RWPE2 (cell line): ENCODE measurements at regions not wholly inside any gene's neighbourhood (a gene's known extent, or its start where the extent isn't known, plus 50 kb on each side); places are given as distances from the start of the nearest gene placed in this dataset.
"Not testable (repeated sequence)": the region's sequence is repeated elsewhere in the genome, so short reads cannot be mapped to it uniquely, and the experiment has no call there.

Experiments used
- ATAC-seq: fragments of 200-7000 bp; cut with Tn5 transposase; 3 replicates; pipeline ENCODE4 v1.9.1; 2021; ENCODE audit warnings: low read depth
- DNase-seq: peaks from one replicate; pipeline ENCODE4 v3.0.0-alpha.2; 2020; ENCODE audit warnings: low spot score
- H3K27ac ChIP-seq: fragments of 450-650 bp; 2 replicates; pipeline ENCODE4 v1.5.1; 2017; ENCODE audit warnings: mild to moderate bottlenecking; ENCODE audit not compliant: poor library complexity, severe bottlenecking
- H3K27me3 ChIP-seq: fragments of 250-450 bp; sonication (Bioruptor Pico); 2 replicates; pipeline ENCODE4 v1.5.1; 2021; ENCODE audit warnings: mild to moderate bottlenecking, moderate library complexity; ENCODE audit not compliant: insufficient read depth, poor library complexity, severe bottlenecking
- H3K36me3 ChIP-seq: fragments of 250-450 bp; sonication (Bioruptor Pico); 2 replicates; pipeline ENCODE4 v1.5.1; 2020; ENCODE audit warnings: low read depth, mild to moderate bottlenecking, moderate library complexity
- H3K4me1 ChIP-seq: fragments of 250-450 bp; sonication (Bioruptor Pico); 2 replicates; pipeline ENCODE4 v1.5.1; 2021; ENCODE audit warnings: mild to moderate bottlenecking, moderate library complexity; ENCODE audit not compliant: insufficient read depth, poor library complexity, severe bottlenecking
- H3K4me3 ChIP-seq: fragments of 250-450 bp; sonication (Bioruptor Pico); 2 replicates; pipeline ENCODE4 v1.5.1; 2021; ENCODE audit warnings: mild to moderate bottlenecking, moderate library complexity; ENCODE audit not compliant: severe bottlenecking
- H3K9me3 ChIP-seq: fragments of 250-450 bp; sonication (Bioruptor Pico); 2 replicates; pipeline ENCODE4 v1.5.1; 2021; ENCODE audit warnings: mild to moderate bottlenecking, moderate library complexity; ENCODE audit not compliant: severe bottlenecking
- TF ChIP-seq, protein P1 (sequence below): fragments of 450-650 bp; IDR thresholded peaks from one replicate; pipeline ENCODE4 v1.5.1; 2017; ENCODE audit warnings: mild to moderate bottlenecking, moderate library complexity; ENCODE audit not compliant: poor library complexity, severe bottlenecking

DNA sequence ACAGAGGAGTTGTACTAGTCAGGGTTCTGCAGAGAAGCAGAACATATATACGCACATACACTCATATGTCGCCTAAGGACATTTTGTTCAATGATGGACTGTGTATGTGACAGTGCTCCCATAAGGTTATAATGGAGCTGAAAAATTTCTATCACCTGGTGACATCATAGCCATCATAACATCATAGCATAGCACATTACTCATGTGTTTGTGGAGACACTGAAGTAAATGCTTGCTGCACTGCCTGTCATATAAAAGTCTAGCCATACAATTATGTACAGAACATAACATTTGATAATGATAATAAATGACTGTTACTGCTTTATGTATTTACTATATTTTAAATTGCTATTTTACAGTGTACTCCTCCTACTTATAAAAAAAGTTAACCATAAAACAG lies 83.1 kb downstream of the TSN start:
- ATAC-seq (no peak), DNase-seq (no peak)
- Histone ChIP-seq H3K27ac (no peak overlapping the region), H3K4me3 (no peak overlapping the region), H3K36me3 (no peaks in the 10 kb centered on the region), H3K27me3 (peaks cover 8% of the 10 kb centered on the region), H3K4me1 (no peaks in the 10 kb centered on the region), H3K9me3 (no peaks in the 10 kb centered on the region)
- TF ChIP-seq, protein P1, sequence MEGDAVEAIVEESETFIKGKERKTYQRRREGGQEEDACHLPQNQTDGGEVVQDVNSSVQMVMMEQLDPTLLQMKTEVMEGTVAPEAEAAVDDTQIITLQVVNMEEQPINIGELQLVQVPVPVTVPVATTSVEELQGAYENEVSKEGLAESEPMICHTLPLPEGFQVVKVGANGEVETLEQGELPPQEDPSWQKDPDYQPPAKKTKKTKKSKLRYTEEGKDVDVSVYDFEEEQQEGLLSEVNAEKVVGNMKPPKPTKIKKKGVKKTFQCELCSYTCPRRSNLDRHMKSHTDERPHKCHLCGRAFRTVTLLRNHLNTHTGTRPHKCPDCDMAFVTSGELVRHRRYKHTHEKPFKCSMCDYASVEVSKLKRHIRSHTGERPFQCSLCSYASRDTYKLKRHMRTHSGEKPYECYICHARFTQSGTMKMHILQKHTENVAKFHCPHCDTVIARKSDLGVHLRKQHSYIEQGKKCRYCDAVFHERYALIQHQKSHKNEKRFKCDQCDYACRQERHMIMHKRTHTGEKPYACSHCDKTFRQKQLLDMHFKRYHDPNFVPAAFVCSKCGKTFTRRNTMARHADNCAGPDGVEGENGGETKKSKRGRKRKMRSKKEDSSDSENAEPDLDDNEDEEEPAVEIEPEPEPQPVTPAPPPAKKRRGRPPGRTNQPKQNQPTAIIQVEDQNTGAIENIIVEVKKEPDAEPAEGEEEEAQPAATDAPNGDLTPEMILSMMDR = no peak

DNA sequence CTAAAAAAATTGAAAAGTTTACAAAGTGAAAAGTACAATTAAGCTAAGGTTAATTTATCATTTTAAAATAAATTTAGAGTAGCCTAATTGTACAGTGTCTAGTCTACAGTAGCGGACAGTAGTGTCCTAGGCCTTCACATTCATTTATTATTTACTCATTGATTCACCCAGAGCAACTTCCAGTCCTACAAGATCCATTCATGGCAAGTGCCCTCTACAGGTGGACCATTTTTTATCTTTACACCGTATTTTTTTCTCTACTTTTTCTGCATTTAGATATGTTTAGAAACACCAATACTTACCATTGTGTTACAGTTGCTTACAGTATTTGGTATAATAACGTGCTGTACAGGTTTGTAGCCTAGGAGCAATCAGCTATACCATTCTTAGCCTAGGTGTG lies 84.1 kb downstream of the TSN start:
- DNase-seq (no peak), ATAC-seq (no peak)
- Histone ChIP-seq H3K27me3 (peaks cover 8% of the 10 kb centered on the region), H3K4me1 (no peaks in the 10 kb centered on the region), H3K9me3 (no peaks in the 10 kb centered on the region), H3K36me3 (no peaks in the 10 kb centered on the region), H3K4me3 (no peak overlapping the region), H3K27ac (no peak overlapping the region)
- TF ChIP-seq, protein P1 = no peak

DNA sequence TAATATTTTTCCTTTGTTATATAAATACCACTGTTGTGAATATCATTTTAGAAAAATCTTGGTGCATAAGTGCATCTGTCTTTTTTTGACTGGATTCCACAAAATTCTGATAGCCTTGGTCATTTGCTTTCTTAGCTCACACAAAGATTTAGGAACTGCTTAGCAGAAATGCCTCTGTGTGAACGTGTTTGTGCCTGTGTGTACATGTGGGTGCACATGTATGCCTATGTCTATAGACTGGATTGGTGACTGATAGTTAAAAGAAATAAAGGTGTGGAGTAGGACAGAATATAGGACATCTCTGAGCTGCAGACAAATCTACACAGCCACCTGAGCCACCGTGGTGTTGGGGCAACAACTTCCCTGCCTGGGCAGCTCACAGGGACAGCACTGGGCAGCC lies 93.8 kb downstream of the TSN start:
- DNase-seq (no peak), ATAC-seq (no peak)
- Histone ChIP-seq H3K4me3 (no peak overlapping the region), H3K27ac (no peak overlapping the region), H3K36me3 (no peaks in the 10 kb centered on the region), H3K4me1 (no peaks in the 10 kb centered on the region), H3K9me3 (no peaks in the 10 kb centered on the region), H3K27me3 (peaks cover 6% of the 10 kb centered on the region)
- TF ChIP-seq, protein P1 = no peak

DNA sequence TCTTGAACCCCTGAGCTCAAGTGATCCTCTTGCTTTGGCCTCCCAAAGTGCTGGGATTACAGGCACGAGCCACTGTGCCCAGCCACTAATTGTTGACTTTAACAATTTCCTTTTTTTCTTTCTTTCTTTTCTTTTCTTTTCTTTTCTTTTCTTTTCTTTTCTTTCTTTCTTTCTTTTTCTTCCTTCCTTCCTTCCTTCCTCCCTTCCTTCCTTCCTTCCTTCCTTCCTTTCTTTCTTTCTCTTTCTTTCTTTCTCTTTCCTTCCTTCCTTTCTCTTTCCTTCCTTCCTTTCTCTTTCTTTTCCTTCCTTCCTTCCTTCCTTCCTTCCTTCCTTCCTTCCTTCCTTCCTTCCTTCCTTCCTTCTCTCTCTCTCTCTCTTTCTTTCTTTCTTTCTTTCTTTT lies 97.7 kb downstream of the TSN start:
- not testable (repeated sequence) for H3K4me3 ChIP-seq, H3K27me3 ChIP-seq, ATAC-seq, DNase-seq, H3K4me1 ChIP-seq, H3K36me3 ChIP-seq, H3K27ac ChIP-seq, H3K9me3 ChIP-seq

DNA sequence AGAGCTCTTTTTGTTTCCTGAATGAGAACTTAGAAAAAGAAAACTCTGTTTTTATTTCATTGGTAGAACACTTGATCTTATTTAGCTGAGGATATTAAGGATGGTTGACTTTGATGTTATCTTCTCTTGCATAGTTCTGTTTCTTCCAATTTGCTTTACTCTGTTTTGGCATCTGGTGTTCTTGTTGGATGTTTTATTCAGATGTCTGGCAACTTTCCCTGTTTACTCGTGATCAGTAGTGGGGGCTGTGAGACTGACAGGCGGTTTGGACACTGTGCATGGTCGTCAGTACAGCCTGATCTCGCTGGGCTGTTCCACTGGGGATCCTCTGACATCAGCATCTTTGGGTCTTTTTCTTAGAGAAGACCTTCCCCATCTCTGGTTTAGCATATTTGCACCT lies 100.1 kb downstream of the TSN start:
- Histone ChIP-seq H3K27me3 (no peaks in the 10 kb centered on the region), H3K36me3 (no peaks in the 10 kb centered on the region), H3K27ac (no peak overlapping the region), H3K4me1 (no peaks in the 10 kb centered on the region), H3K4me3 (no peak overlapping the region), H3K9me3 (no peaks in the 10 kb centered on the region)
- TF ChIP-seq, protein P1 = no peak
- ATAC-seq = no peak
- DNase-seq = no peak
